ENCODE measurements at regions not wholly inside any gene's neighbourhood (a gene's known extent, or its start where the extent isn't known, plus 50 kb on each side); places are given as distances from the start of the nearest gene placed in this dataset.

GRCh38 chr7:10707519-10707918 is 266.2 kb upstream of the PHF14 start:
- Histone ChIP-seq H3K9me3 (replicated peaks) (no peaks in the 10 kb centered on the region), H3K36me3 (no peaks in the 10 kb centered on the region), H3K27ac (replicated peaks) (no peak overlapping the region), H3K4me1 (no peaks in the 10 kb centered on the region), H3K27me3 (ENCODE audit: low read depth) (no peaks in the 10 kb centered on the region), H3K4me3 (no peak overlapping the region)
- no peak for DNase-seq
- intact Hi-C loops (cut with micrococcal nuclease), result no loop called here
- no peak for TF ChIP-seq CTCF (IDR thresholded peaks at IDR 0.05; ENCODE audit: borderline replicate concordance)

GRCh38 chr7:10708447-10708846 is 265.2 kb upstream of the PHF14 start:
- no peak for TF ChIP-seq CTCF (IDR thresholded peaks at IDR 0.05; ENCODE audit: borderline replicate concordance)
- intact Hi-C loops (cut with micrococcal nuclease), result no loop called here
- DNase-seq, result no peak

GRCh38 chr7:10718768-10719167 is 254.9 kb upstream of the PHF14 start:
- intact Hi-C loops (cut with micrococcal nuclease), result no loop called here

More at GRCh38 chr7:10708447-10708846, 265.2 kb upstream of the PHF14 start:
- Histone ChIP-seq H3K9me3 (replicated peaks) (no peaks in the 10 kb centered on the region), H3K4me1 (no peaks in the 10 kb centered on the region), H3K36me3 (no peaks in the 10 kb centered on the region), H3K27ac (replicated peaks) (no peak overlapping the region), H3K4me3 (no peak overlapping the region), H3K27me3 (ENCODE audit: low read depth) (no peaks in the 10 kb centered on the region)

GRCh38 chr7:10720042-10720441 is 253.6 kb upstream of the PHF14 start:
- intact Hi-C loops (cut with micrococcal nuclease), result no loop called here
- Histone ChIP-seq H3K4me1 (no peaks in the 10 kb centered on the region), H3K27me3 (ENCODE audit: low read depth) (no peaks in the 10 kb centered on the region), H3K36me3 (no peaks in the 10 kb centered on the region), H3K9me3 (replicated peaks) (no peaks in the 10 kb centered on the region), H3K4me3 (no peak overlapping the region), H3K27ac (replicated peaks) (no peak overlapping the region)
- no peak for TF ChIP-seq CTCF (IDR thresholded peaks at IDR 0.05; ENCODE audit: borderline replicate concordance)
- DNase-seq, result no peak

More at GRCh38 chr7:10718768-10719167, 254.9 kb upstream of the PHF14 start:
- no peaks in the 10 kb centered on the region for H3K4me1 ChIP-seq
- no peak overlapping the region for H3K4me3 ChIP-seq
- H3K36me3 ChIP-seq, result no peaks in the 10 kb centered on the region
- TF ChIP-seq CTCF (IDR thresholded peaks at IDR 0.05; ENCODE audit: borderline replicate concordance), result no peak
- no peak overlapping the region for H3K27ac ChIP-seq (replicated peaks)
- no peak for DNase-seq
- no peaks in the 10 kb centered on the region for H3K9me3 ChIP-seq (replicated peaks)
- H3K27me3 ChIP-seq (ENCODE audit: low read depth), result no peaks in the 10 kb centered on the region

- Histone ChIP-seq H3K27me3 (ENCODE audit: low read depth) (no peaks in the 10 kb centered on the region), H3K36me3 (no peaks in the 10 kb centered on the region), H3K27ac (replicated peaks) (no peak overlapping the region), H3K9me3 (replicated peaks) (no peaks in the 10 kb centered on the region), H3K4me3 (no peak overlapping the region), H3K4me1 (no peaks in the 10 kb centered on the region)
- intact Hi-C loops (cut with micrococcal nuclease), result no loop called here
- no peak for TF ChIP-seq CTCF (IDR thresholded peaks at IDR 0.05; ENCODE audit: borderline replicate concordance)
- no peak for DNase-seq
These were observed 252.4 kb upstream of the PHF14 start for GRCh38 chr7:10721289-10721688.

GRCh38 chr7:10723832-10724231 is 249.8 kb upstream of the PHF14 start:
- H3K36me3 ChIP-seq, result no peaks in the 10 kb centered on the region
- intact Hi-C loops (cut with micrococcal nuclease), result no loop called here
- no peaks in the 10 kb centered on the region for H3K4me1 ChIP-seq

More at GRCh38 chr7:10723832-10724231, 249.8 kb upstream of the PHF14 start:
- H3K4me3 ChIP-seq, result no peak overlapping the region
- no peak overlapping the region for H3K27ac ChIP-seq (replicated peaks)
- no peak for DNase-seq
- TF ChIP-seq CTCF (IDR thresholded peaks at IDR 0.05; ENCODE audit: borderline replicate concordance), result no peak
- H3K9me3 ChIP-seq (replicated peaks), result no peaks in the 10 kb centered on the region
- no peaks in the 10 kb centered on the region for H3K27me3 ChIP-seq (ENCODE audit: low read depth)

Data from left ventricle myocardium inferior (tissue), 1 donor.